GM19043 (cell line): ENCODE measurements at regions not wholly inside any gene's neighbourhood (a gene's known extent, or its start where the extent isn't known, plus 50 kb on each side); places are given as distances from the start of the nearest gene placed in this dataset.
"Not testable (repeated sequence)": the region's sequence is repeated elsewhere in the genome, so short reads cannot be mapped to it uniquely, and the experiment has no call there.

Experiments used
- ATAC-seq: cut with Tn5 transposase; IDR thresholded peaks from one replicate; pipeline ENCODE4 v1.9.1; 2021; ENCODE audit warnings: low read depth; ENCODE audit not compliant: unreplicated experiment

DNA sequence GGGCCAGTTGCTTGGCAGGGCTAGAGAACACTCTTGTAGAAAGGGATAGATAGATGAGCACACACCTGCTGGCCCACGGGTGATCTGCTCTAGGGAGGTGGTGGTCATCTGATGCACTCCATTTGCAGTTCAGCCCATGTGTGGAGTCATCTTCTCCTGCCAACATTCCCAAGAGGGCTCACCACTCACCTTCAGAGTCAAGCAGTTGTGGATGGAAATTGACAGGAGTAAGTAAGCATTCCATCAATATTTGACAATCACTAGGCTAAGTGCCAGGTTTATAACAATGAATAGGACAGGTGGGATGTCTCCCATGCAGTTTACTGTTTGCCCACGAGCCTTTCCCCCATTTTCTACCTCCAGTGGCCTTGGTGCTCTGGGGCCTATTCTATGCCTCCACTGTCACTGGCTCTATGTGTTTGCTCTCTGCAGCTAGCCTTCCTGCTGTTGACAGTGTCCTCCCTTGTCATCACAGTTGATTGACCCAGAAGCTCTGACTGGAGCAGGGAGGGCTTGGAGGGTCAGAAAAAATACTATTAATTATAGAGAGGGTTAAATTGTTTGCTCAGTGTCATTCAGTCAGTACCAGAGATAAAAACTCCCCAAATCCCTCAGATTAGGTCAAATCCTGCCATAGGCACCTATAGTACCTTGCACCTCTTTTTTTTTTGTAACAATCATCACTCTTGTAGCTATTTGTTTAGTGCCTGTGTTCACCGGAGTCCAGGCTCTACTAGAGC, 134.6 kb upstream of the PZP start:
- ATAC-seq, result no peak

DNA sequence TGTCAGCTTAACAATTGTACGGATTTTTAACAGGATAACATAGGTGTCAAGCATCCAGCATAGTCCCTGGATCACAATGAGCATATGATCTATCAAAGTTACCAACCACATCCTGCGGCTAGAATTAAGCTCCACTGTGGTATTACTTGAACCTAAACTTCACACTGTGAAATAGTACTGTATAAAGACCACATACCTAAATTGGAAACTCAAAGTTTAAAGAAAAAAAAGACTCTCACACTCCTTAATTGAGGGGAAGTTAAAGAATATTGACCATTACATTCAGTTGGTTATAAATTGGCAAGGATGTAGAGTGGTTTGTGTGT, 133.0 kb upstream of the PZP start:
- no peak for ATAC-seq

DNA sequence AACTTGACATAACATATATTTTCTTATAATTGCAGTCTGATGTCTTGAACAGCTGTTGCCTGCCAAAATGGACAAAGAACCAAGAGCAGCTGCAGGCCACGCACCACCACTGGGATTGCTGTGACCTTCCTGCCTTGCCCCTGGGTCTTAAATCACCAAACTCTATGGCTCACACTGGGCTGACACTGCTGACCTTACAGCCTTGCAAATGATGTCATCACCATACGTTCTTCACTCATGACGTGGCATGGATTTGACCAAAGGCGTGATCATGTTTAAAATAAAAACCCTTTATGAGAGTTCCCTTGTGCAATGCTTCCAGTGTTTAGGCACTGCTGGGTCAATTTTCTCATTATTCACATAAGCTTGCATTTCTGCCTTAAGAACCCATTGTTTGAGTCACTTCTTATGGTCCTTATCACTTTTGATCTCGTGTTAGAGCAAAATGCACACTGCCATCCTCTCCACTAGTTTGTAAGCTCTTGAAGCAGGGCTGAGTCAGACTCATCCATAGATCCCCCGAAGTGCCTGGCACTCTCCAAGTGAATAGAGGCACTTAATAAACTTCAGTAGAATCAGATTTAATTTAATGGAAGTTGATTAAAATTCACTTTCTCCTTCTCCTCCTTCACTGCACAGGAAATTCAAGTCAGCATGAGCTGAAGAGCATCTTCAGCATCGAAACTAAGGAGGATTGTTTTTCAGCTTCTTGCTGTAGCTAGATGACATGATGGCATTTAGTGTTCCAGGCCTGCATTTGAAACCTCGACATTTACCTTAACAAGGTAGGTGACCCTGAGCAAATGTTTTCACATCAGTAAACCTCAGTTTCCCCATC, 132.4 kb upstream of the PZP start:
- no peak for ATAC-seq

DNA sequence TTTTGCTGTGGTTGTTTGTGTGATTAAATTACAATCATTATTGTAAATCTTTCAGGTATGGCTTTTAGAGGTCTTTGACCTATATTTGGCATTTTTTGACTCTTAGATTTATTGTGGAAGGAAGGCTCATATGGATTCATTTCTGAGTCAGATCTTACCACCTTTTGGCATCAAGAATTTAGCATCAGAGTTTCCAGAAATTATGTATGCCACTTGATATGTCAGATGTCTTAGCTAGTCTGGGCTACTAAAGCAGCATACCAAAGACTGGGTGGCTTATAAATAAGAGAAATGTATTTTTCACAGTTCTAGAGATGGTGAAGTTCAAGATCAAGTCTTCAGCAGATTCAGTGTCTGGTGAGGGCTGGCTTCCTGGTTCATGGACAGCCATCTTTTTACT, 129.5 kb upstream of the PZP start:
- no peak for ATAC-seq

DNA sequence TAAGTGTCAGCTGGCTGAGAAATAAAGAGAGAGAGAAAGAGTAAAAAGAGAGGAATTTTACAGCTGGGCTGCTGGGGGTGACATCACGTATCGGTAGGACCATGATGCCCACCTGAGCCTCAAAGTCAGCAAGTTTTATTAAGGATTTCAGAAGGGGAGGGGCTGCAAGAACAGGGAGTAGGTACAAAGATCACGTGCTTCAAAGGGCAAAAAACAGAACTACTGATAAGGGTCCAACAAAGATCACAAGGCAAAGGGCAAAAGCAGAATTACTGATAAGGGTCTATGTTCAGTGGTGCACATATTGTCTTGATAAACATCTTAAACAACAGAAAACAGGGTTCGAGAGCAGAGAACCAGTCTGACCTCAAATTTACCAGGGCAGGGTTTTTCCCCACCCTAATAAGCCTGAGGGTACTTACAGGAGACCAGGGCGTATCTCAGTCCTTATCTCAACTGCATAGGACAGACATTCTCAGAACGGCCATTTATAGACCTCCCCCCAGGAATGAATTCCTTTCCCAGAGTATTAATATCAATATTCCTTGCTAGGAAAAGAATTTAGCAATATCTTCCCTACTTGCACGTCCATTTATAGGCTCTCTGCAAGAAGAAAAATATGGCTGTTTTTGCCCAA, 128.3 kb upstream of the PZP start:
- ATAC-seq, result not testable (repeated sequence)

DNA sequence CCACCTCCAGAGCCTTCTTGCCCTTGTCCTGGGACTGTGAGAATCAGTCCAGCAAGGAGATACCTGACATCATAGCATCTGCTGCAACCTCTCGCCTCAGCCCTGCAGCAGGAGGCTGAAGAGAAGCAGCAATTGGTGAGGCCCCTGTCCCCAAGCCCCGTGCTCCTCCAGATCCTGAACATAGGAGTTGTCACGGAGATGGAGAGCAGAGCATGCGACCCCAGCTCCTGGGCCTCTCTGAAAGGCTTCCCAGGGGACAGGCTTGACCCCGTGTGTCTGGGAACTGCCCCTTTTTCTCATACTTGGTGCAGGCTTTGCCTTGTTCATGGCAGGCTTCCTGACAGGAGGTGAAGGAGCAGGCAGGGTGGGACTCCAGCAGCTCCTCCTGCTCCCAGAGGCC, 127.7 kb upstream of the PZP start:
- no peak for ATAC-seq

DNA sequence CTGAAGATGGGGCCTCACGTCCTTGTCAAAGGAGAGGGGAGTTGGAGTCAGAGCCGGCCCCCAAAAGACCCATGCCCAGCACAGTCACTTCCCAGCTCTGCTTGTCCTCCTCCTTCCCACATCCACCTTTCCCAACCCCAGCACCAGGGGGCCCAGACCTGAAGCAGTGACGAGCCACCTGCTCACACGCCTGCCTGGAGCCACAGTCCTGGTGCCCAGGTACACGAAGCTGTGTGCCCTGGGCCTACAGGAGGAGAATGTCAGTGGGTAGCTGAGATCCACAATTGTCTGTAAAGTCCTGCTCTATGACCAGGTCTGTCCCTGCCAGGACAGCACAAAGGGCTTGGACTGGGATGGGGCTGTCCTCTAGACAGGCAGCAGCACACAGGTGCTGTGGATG, 126.8 kb upstream of the PZP start:
- no peak for ATAC-seq

DNA sequence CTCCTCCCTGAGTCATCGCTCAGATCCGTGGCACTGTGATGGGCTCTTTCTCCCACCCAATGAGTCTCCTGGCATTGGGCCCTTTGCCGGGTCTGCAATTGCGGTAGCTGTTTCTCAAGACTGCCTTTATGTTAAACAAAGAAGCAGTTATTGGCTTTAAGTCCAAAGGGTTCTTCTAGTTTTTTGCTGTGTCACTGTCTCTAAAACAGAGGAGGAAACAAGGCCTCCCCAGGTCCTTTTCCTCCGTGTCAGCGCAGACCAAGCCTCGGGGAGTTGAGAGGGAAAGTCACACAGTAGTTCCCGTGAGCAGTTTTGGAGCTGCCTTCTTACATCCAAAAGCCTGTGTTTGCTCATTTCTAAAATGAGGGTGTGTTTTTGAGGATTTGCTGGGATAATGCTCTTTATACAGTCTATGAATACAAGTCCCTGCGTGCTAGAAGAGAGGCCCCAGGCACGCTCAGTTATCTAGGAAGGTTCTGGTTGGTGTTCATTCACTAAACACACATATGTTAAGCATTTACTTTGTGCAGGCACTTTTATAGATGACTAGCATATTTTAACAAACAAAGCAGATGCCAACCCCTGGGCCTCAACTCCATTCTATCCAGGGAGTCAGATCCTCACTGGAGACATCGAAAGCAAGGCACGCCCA, 126.0 kb upstream of the PZP start:
- ATAC-seq, result no peak

DNA sequence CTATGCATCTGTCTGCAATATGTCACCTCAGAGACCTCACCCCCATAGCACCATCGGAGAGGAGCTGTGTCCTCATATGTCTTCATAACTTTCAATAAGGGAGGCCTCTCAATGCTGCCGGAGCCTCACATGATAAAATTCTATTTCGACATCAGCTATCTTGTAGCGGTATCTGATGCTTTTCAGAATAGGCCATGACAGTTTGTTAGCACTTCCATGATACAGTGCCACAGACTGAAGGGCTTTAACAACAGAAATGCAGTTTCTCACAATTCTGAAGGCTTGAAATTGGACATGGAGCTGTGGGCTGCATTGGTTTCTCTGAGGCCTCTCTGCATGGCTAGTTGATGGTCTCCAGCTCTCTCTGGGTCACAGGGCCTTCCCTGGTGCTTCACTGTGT, 125.0 kb upstream of the PZP start:
- ATAC-seq, result no peak

DNA sequence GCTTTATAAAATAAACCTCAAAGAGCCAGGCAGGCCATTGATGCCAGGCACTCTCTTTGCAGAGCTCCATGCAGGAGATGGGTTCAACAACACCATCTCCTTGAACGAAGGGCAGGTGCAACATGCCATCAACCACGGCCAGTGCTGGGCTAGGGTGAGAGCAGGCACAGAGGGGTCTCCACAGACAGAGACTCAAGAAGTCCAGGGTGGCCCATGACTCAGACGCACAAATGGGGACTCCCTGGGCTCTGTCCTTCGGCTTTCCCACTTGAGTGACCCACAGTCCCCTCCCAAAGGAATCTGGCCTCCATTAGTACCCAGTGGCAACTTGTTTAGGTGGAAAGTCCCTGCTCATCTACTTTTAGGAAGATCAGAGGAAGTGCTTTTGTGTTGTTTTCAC, 124.4 kb upstream of the PZP start:
- no peak for ATAC-seq

DNA sequence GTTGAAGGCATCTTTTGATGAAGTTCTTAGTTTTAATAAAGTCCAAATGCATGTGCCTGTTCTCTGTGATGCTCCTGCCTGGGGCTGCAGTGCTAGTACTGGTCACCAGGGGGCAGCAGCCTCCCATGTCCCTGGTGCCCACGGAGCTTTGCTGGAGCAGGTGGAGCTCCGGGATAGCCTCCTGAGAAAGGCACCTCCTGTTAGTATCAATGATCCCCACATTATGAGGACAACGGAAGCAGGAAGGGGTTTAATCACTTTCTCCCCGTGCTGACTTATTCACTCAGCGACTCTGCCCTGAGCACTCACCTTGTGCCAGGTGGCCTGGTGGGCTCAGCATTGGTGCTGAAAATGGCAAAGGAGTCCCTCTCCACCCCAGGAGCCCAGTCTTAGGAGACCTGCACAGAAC, 123.0 kb upstream of the PZP start:
- ATAC-seq, result no peak

DNA sequence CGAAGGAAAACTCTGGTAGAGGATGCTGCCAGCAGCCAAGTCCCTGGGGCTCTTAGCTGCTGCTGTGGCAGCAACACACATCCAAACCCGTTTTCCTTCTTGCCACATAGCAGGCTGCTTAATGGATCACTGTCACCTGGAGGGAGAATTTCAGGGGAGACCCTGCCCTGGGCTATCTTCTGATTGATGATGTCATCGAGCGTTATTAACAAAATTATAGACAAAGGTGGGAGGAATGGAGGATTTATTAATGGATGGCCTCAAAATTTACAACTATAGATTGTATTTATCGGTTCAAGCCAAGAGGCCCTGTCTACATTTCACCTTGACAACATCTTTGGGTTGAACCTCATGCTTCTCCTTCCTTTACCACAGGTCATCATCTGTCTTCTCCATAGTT, 120.8 kb upstream of the PZP start:
- no peak for ATAC-seq

DNA sequence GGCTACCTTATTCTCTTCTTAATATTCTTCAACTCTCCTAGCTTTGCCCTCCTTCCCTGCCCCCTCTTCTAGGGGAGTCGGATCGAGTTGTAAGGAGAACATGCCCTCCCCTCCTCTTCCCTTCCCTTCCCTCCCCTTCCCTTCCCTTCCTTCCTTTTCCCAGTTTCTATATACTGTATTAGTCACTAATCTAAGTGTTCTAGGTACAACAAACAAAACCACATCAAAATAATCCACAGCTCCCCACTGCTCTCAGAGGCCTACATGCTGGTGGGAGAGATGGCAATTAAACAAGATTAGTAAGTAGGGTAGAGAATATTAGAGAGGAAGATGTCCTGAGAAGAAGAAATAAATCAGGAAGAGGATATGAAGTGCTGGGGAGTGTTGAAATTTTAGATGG, 119.9 kb upstream of the PZP start:
- no peak for ATAC-seq

DNA sequence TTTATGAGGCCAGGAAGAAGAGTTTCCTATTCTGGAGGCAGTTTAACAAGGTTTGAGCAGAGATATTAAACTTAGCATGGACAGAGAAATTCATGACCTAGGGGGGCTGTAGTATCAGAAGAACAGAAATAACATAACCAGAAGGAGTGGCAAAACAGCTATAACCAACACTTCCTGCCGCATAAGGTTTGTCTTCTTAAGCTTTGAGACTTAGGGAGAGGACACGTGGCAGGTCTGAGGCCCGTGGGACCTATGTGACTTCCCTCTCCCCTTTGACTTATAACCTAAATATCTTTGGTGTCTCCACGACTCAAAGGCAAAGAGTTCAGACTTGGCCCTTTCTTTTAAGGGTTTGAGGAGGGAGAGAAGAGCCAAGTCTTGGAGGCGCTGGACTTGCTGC, 119.1 kb upstream of the PZP start:
- ATAC-seq, result no peak

DNA sequence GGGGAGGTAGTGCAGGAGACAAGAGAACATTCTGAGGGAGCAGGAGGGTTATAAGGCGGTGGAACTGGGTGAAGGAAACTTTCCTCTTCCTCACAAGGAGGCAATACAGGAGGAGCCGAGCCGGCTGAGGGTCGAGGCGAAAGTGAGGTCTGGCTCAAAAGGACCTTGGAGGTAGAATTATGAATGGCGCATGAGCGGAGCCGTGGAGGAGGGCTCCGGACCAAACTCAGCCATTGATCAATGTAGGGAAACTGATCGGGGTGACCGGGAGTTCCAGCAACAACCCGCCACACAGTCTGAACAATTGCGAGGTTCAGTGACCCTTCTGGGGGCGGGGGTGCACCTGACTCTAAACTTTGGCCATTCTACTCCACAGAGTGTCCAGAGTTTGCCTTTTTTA, 118.7 kb upstream of the PZP start:
- ATAC-seq, result not testable (repeated sequence)

DNA sequence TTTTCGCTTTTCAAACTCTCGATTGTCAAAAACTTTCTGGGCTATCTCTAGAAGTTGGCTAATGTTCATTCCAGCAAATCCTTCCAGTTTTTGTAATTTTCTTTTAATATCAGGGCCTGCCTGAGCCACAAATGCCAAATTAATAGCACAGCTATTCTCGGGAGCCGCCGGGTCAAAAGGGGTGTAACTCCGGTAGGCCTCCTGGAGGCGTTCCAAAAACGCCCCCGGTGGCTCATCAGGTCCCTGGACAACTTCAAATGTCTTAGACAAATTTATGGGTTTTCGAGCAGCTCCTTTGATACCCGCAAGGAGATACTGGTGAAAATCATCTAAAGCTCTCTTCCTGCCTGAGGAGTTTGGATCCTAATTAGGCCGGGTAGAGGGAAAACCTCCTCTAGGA, 117.9 kb upstream of the PZP start:
- ATAC-seq, result no peak

DNA sequence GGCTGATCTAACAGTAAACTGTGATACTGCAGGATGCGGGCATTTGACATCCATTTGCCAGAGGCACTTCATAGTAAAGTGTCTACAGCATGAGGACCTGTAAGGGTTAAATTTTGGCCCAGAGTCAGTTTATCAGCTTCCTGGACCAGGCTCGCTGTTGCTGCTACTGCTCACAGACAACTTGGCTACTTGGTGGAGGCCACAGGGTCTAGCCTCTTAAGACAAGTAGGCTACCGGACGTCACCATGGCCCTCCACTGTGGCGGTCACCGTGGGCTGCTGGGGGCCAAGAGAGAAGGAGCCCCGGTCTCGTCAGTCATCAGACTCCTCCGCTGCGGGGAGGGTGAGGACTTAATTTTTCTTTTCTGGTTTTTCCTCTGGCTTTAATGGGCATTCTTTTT, 117.3 kb upstream of the PZP start:
- ATAC-seq, result no peak

DNA sequence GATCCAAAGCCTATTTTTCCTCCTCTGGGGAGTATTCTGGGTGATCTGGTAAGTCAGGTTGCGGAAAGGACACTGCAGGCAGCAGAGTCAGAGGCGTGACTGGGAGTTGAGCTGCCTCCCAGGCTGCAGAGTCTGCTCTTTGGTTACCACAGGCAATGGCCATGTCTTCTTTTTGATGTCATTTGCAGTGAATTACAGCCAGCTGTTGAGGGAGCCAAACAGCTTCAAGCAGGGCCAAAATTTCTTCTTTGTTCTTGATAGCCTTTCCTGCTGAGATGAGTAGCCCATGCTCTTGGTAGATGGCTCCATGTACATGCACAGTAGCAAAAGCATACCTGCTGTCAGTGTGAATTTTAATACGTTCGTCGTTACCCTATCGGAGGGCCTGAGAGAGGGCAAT, 116.6 kb upstream of the PZP start:
- no peak for ATAC-seq

DNA sequence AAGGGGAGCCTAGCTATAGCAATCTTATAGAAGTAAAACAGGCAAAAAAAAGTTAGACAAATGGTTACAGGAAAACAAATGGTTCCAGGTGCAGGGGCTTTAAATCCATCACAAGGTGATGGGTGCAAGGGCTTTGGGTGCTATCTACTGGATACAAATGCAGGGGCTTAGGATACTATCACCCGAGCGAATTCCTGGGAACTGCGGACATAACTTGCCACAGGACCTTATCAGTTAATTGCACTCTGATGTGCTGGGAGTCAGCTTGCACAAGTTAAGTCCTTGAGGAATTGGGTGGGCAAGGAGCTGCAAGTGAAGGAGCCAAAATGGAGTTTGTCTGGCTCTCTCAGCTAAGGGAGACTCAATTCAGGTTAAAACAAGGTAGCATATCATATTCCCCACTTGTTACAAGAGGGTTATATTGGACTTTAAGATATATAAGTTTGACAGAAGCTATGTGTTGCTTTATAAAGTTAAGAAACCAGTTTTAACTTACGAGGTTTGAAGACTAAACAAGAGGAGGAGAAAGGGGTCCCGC, 115.0 kb upstream of the PZP start:
- ATAC-seq, result no peak

DNA sequence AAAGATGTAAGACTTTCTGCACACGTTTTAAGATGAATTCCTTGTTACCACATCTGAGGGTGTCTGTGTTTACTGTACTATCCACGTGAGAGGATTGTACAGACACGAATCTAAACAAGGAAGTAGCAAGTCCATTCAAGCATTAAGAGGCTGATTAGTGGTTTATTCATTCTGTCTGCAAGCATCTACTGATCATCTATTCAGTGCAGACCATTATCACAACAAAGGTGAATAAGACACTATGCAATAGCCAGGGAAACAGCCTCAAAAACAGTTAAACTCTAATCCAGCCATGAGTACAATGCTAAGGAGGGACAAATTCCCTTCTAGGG, 111.6 kb upstream of the PZP start:
- ATAC-seq, result no peak
